ENCODE measurements at regions not wholly inside any gene's neighbourhood (a gene's known extent, or its start where the extent isn't known, plus 50 kb on each side); places are given as distances from the start of the nearest gene placed in this dataset.

DNA sequence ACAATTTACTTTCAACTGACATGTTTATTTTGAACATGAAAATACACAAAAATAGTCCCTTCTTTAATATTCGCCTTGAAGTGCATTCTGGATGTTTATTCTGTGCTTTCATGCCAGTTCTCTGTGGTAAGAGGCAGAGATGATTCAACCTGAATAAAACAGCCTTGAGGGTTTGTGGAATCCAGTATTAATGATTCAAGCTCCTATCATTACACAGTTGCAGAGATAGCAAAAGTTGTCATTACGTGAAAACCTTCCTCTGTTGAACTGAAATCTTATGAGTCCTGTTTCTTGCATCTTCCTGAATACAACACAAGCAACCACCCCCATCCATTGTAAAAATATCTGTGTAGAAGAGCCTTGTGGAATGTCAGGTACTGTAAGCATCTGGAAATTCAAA is 142.3 kb upstream of the HTR2A start (continued):
- TF ChIP-seq, protein P1, sequence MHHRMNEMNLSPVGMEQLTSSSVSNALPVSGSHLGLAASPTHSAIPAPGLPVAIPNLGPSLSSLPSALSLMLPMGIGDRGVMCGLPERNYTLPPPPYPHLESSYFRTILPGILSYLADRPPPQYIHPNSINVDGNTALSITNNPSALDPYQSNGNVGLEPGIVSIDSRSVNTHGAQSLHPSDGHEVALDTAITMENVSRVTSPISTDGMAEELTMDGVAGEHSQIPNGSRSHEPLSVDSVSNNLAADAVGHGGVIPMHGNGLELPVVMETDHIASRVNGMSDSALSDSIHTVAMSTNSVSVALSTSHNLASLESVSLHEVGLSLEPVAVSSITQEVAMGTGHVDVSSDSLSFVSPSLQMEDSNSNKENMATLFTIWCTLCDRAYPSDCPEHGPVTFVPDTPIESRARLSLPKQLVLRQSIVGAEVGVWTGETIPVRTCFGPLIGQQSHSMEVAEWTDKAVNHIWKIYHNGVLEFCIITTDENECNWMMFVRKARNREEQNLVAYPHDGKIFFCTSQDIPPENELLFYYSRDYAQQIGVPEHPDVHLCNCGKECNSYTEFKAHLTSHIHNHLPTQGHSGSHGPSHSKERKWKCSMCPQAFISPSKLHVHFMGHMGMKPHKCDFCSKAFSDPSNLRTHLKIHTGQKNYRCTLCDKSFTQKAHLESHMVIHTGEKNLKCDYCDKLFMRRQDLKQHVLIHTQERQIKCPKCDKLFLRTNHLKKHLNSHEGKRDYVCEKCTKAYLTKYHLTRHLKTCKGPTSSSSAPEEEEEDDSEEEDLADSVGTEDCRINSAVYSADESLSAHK (CRISPR knock-in tag; IDR thresholded peaks at IDR 0.05; ENCODE audit: borderline replicate concordance), result no peak
- TF ChIP-seq MED13 (CRISPR knock-in tag; IDR thresholded peaks at IDR 0.05) (no peak), U2AF1 (optimal IDR thresholded peaks at IDR 0.05; ENCODE audit: low read depth, low read length) (no peak), EP300 (IDR thresholded peaks at IDR 0.05; ENCODE audit: low read depth in 2 of 2, low read length in 2 of 2) (no peak), EP300 (CRISPR knock-in tag; IDR thresholded peaks at IDR 0.05; ENCODE audit: borderline replicate concordance) (no peak), ZNF10 (CRISPR knock-in tag; IDR thresholded peaks at IDR 0.05; ENCODE audit: borderline replicate concordance, low read depth) (no peak)
- TF ChIP-seq, protein P2, sequence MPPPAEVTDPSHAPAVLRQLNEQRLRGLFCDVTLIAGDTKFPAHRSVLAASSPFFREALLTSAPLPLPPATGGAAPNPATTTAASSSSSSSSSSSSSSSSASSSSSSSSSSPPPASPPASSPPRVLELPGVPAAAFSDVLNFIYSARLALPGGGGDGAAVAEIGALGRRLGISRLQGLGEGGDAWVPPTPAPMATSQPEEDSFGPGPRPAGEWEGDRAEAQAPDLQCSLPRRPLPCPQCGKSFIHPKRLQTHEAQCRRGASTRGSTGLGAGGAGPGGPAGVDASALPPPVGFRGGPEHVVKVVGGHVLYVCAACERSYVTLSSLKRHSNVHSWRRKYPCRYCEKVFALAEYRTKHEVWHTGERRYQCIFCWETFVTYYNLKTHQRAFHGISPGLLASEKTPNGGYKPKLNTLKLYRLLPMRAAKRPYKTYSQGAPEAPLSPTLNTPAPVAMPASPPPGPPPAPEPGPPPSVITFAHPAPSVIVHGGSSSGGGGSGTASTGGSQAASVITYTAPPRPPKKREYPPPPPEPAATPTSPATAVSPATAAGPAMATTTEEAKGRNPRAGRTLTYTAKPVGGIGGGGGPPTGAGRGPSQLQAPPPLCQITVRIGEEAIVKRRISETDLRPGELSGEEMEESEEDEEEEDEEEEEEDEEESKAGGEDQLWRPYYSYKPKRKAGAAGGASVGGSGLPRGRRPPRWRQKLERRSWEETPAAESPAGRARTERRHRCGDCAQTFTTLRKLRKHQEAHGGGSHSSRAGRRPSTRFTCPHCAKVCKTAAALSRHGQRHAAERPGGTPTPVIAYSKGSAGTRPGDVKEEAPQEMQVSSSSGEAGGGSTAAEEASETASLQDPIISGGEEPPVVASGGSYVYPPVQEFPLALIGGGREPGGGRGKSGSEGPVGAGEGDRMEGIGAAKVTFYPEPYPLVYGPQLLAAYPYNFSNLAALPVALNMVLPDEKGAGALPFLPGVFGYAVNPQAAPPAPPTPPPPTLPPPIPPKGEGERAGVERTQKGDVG (CRISPR knock-in tag; IDR thresholded peaks at IDR 0.05; ENCODE audit: borderline replicate concordance), result no peak
- TF ChIP-seq, protein P3, sequence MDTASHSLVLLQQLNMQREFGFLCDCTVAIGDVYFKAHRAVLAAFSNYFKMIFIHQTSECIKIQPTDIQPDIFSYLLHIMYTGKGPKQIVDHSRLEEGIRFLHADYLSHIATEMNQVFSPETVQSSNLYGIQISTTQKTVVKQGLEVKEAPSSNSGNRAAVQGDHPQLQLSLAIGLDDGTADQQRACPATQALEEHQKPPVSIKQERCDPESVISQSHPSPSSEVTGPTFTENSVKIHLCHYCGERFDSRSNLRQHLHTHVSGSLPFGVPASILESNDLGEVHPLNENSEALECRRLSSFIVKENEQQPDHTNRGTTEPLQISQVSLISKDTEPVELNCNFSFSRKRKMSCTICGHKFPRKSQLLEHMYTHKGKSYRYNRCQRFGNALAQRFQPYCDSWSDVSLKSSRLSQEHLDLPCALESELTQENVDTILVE (CRISPR knock-in tag; IDR thresholded peaks at IDR 0.05), result no peak

Data from HepG2 (cell line).